ENCODE measurements at regions not wholly inside any gene's neighbourhood (a gene's known extent, or its start where the extent isn't known, plus 50 kb on each side); places are given as distances from the start of the nearest gene placed in this dataset.

- no peak overlapping the region for H3K23ac ChIP-seq (ENCODE audit: insufficient read length, low read depth, low read length)
- no peak overlapping the region for H3K27ac ChIP-seq (ENCODE audit: insufficient read length, low read depth, low read length)
- H3K9me3 Mint-ChIP-seq: peaks cover 18 to 22% of the 10 kb centered on the region in 2 experiments; a peak in 4 of 5 replicates
Observed at GRCh38 chr5:4185127-4185526, 589.5 kb downstream of the IRX1 start.

More at GRCh38 chr5:4185127-4185526, 589.5 kb downstream of the IRX1 start:
- Histone ChIP-seq H3K4ac (ENCODE audit: low read depth, low read length) (no peak overlapping the region), H3K27me3 (ENCODE audit: insufficient read depth, low read length) (no peaks in the 10 kb centered on the region), H3K23me2 (ENCODE audit: insufficient read length, low read depth, low read length, poor library complexity, severe bottlenecking) (no peaks in the 10 kb centered on the region), H3K56ac (ENCODE audit: insufficient read length, low read depth, low read length) (no peak overlapping the region), H4K20me1 (ENCODE audit: control insufficient read depth, insufficient read depth, insufficient read length) (no peaks in the 10 kb centered on the region), H4K8ac (replicated peaks; ENCODE audit: insufficient read length, low read depth, low read length) (no peak overlapping the region), H3K18ac (ENCODE audit: insufficient read length, low read depth, low read length) (no peak overlapping the region), H3K9me3 (ENCODE audit: control insufficient read depth, low read depth, low read length) (no peaks in the 10 kb centered on the region), H3K79me2 (ENCODE audit: insufficient read depth, low read length) (no peaks in the 10 kb centered on the region), H3K9ac (ENCODE audit: extremely low read depth, insufficient read length, low read length) (no peak overlapping the region), H4K5ac (ENCODE audit: insufficient read length, low read depth, low read length) (no peak overlapping the region), H2BK12ac (ENCODE audit: insufficient read length, low read depth, low read length) (no peak overlapping the region), H3K79me1 (ENCODE audit: insufficient read depth, low read depth, low read length, poor library complexity, severe bottlenecking) (no peaks in the 10 kb centered on the region), H3K4me2 (ENCODE audit: insufficient read depth, insufficient read length, low read length) (no peak overlapping the region), H2BK120ac (ENCODE audit: low read depth, low read length, poor library complexity, severe bottlenecking) (no peak overlapping the region), H2BK20ac (ENCODE audit: low read depth, low read length, poor library complexity, severe bottlenecking) (no peak overlapping the region), H3T11ph (ENCODE audit: low read length) (no peak overlapping the region), H2BK15ac (ENCODE audit: low read depth, low read length) (no peak overlapping the region), H3K14ac (ENCODE audit: insufficient read depth, low read length) (no peak overlapping the region), H2AK5ac (ENCODE audit: insufficient read length, low read length) (no peak overlapping the region), H4K91ac (ENCODE audit: insufficient read length, low read depth, low read length) (no peak overlapping the region), H2BK5ac (ENCODE audit: insufficient read length, low read length) (no peak overlapping the region), H2AFZ (ENCODE audit: low read length) (no peak overlapping the region), H3K4me1 (ENCODE audit: insufficient read depth, low read length) (no peaks in the 10 kb centered on the region)
- H3K36me3 Mint-ChIP-seq (ENCODE audit: insufficient read depth in 1 of 3, low read depth in 3 of 3): peaks cover 2 to 19% (median 4%) of the 10 kb centered on the region in 3 experiments; a peak in 6 of 7 replicates
- no peaks in the 10 kb centered on the region for H3K4me1 Mint-ChIP-seq
- no CpG with 5 or more reads among the region's 2 CpGs for WGBS (ENCODE audit: extremely low coverage, insufficient read length, low lambda C conversion rate)
- H3K4me3 Mint-ChIP-seq: no peak overlapping the region
- no peaks in the 10 kb centered on the region for H3K27me3 Mint-ChIP-seq (ENCODE audit: low read depth)
- H3K27ac Mint-ChIP-seq: no peak overlapping the region
- DNase-seq: no peak
- no peak for TF ChIP-seq CTCF (conservative IDR thresholded peaks at IDR 0.05)

Data from H9 (cell line).